K562 (cell line): ENCODE measurements at regions not wholly inside any gene's neighbourhood (a gene's known extent, or its start where the extent isn't known, plus 50 kb on each side); places are given as distances from the start of the nearest gene placed in this dataset.

Source experiments
- ATAC-seq: fragments of 200-7000 bp; cut with Tn5 transposase; 3 replicates; pipeline ENCODE4 v1.9.1; 2020; ENCODE audit warnings: moderate library complexity
- BruUV-seq: library from RNA; stranded (reverse); fragments of 400-500 nt; replicated peaks from 2 replicates; lab custom pipeline; 2021; lab: Mats Ljungman, UMichigan
- CTCF ChIA-PET: fragments of 300-600 bp; formaldehyde crosslinking; extraction: SDS; loops from one replicate; lab custom pipeline; 2021; ENCODE audit warnings: low intra/inter-chr PET ratio; lab: Yijun Ruan, JAX
- POLR2A ChIA-PET: fragments of 300-600, 350-650 bp; sonication (Branson Sonifier 250); formaldehyde crosslinking; extraction: SDS; loops from one replicate; lab custom pipeline; 2021; ENCODE audit warnings: antibody characterized with exemption, inconsistent platforms; lab: Yijun Ruan, JAX
- DNase-seq, 4 experiments: peaks; one replicate each; pipeline versions ENCODE4 v3.0.0 to v3.0.0-alpha.2; 2011 to 2018; ENCODE audit warnings: low spot score in 3 of 4, mixed read lengths in 3 of 4; ENCODE audit errors: extremely low read depth in 1 of 4
- FAIRE-seq: peaks from 2 replicates; lab custom pipeline; 2011; peaks lifted over from hg19 to GRCh38; lab: Jason Lieb, UNC
- H2AFZ ChIP-seq: 2 replicates; pipeline ENCODE4 v1.6.0; 2011; ENCODE audit warnings: low read depth, low read length, control low read depth, inconsistent platforms
- H3K27ac ChIP-seq: fragments of 200-600 bp; 3 replicates; pipeline ENCODE4 v1.8.0; 2011; ENCODE audit warnings: low read depth, mild to moderate bottlenecking, control low read depth, inconsistent platforms, low read length, moderate library complexity, mixed read lengths; ENCODE audit errors: extremely low read depth
- H3K27me3 ChIP-seq, 2 experiments: fragments of 300-600 bp in 1 of 2; 2 replicates in 1 of 2; 3 replicates in 1 of 2; pipeline versions ENCODE4 v1.6.0 to v1.8.0; 2011; ENCODE audit warnings: inconsistent platforms in 2 of 2, low read length in 2 of 2, mild to moderate bottlenecking in 1 of 2, mixed read lengths in 1 of 2, moderate library complexity in 1 of 2; ENCODE audit not compliant: control insufficient read depth in 2 of 2, insufficient read depth in 2 of 2
- H3K36me3 ChIP-seq: fragments of 300-600 bp; 3 replicates; pipeline ENCODE4 v1.8.0; 2011; ENCODE audit warnings: mild to moderate bottlenecking, low read length, inconsistent platforms; ENCODE audit not compliant: control insufficient read depth, insufficient read depth
- H3K4me1 ChIP-seq, 2 experiments: fragments of 200-600 bp in 1 of 2; replicated peaks in 1 of 2; 2 replicates in 1 of 2; 3 replicates in 1 of 2; pipeline versions ENCODE4 v1.5.1 to v1.8.0; 2011; ENCODE audit warnings: inconsistent platforms in 2 of 2, low read length in 2 of 2, mild to moderate bottlenecking in 1 of 2, mixed read lengths in 1 of 2, moderate library complexity in 1 of 2; ENCODE audit not compliant: control insufficient read depth in 2 of 2, insufficient read depth in 2 of 2
- H3K4me2 ChIP-seq: 2 replicates; pipeline ENCODE4 v1.6.1; 2011; ENCODE audit warnings: low read length, control low read depth, inconsistent platforms, mixed read lengths; ENCODE audit not compliant: insufficient read depth
- H3K4me3 ChIP-seq: fragments of 200-600 bp; sonication (generic), shearing (Covaris generic); 2 replicates; pipeline ENCODE4 v1.5.1; 2016; ENCODE audit warnings: control low read depth, inconsistent platforms
- H3K79me2 ChIP-seq: fragments of 200-600 bp; 3 replicates; pipeline ENCODE4 v1.8.0; 2011; ENCODE audit warnings: low read length, inconsistent platforms; ENCODE audit not compliant: control insufficient read depth, insufficient read depth
- H3K9ac ChIP-seq, 2 experiments: 2 replicates each; pipeline versions ENCODE4 v1.6.0 to v1.6.1; 2011; ENCODE audit warnings: low read depth in 2 of 2, low read length in 2 of 2, control low read depth in 1 of 2, inconsistent platforms in 1 of 2, mild to moderate bottlenecking in 1 of 2, mixed read lengths in 1 of 2; ENCODE audit not compliant: insufficient read depth in 1 of 2
- H3K9me1 ChIP-seq: one replicate; pipeline ENCODE4 v1.6.0; 2011; ENCODE audit warnings: inconsistent platforms, mild to moderate bottlenecking, low read length, moderate library complexity; ENCODE audit not compliant: control insufficient read depth, insufficient read depth
- H3K9me3 ChIP-seq: replicated peaks from 2 replicates; pipeline ENCODE4 v1.5.1; 2011; ENCODE audit warnings: low read depth, low read length, inconsistent platforms; ENCODE audit not compliant: control insufficient read depth, insufficient read depth
- H4K20me1 ChIP-seq: replicated peaks from 2 replicates; pipeline ENCODE4 v1.6.1; 2011; ENCODE audit warnings: low read length, inconsistent platforms, mixed read lengths; ENCODE audit not compliant: control insufficient read depth, insufficient read depth
- MCM5 ChIP-seq: fragments of 450-650 bp; IDR thresholded peaks from 2 replicates; pipeline ENCODE4 v1.6.1; 2016; ENCODE audit warnings: low read depth
- MCM7 ChIP-seq, 2 experiments: fragments of 450-650 bp; IDR thresholded peaks; 2 replicates each; pipeline ENCODE4 v1.6.1; 2016 to 2018
- OTX1 ChIP-seq: fragments of 450-650 bp; formaldehyde crosslinking; IDR thresholded peaks from 2 replicates; pipeline ENCODE4 v1.4.0; 2022; ENCODE audit warnings: mild to moderate bottlenecking
- RBM14 ChIP-seq: fragments of 200-400 bp; formaldehyde crosslinking; IDR thresholded peaks from 2 replicates; pipeline ENCODE4 v1.6.1; 2018; ENCODE audit warnings: low read depth, mild to moderate bottlenecking, low read length, moderate library complexity, borderline replicate concordance; ENCODE audit not compliant: insufficient read depth
- U2AF2 ChIP-seq: fragments of 200-400 bp; formaldehyde crosslinking; optimal IDR thresholded peaks from 2 replicates; pipeline ENCODE3; 2017; ENCODE audit warnings: low read depth, mild to moderate bottlenecking, low read length
- ZBTB7A ChIP-seq: IDR thresholded peaks from 2 replicates; pipeline ENCODE4 v1.6.1; 2011; ENCODE audit warnings: low read depth, mild to moderate bottlenecking, low read length, moderate library complexity, borderline replicate concordance; ENCODE audit not compliant: control insufficient read depth
- ZNF124 ChIP-seq: sonication (generic); formaldehyde crosslinking; IDR thresholded peaks from 2 replicates; pipeline ENCODE4 v1.8.1; 2022; ENCODE audit warnings: missing genetic modification reagents
- ZNF584 ChIP-seq: fragments of 200-800 bp; sonication (Bioruptor generic); IDR thresholded peaks from 2 replicates; pipeline ENCODE4 v1.6.1; 2016; ENCODE audit warnings: low read depth, mild to moderate bottlenecking, missing genetic modification characterization, missing compliant biosample characterization
- WGBS: fragments of 100-300 bp; shearing (Covaris generic); methylation state at CpG from one replicate; pipeline ENCODE4 v1.1.6; 2016; ENCODE audit warnings: low coverage, mixed read lengths; ENCODE audit not compliant: insufficient coverage; ENCODE audit errors: missing lambda C conversion rate; 5-methylcytosine and 5-hydroxymethylcytosine counted together
- in situ Hi-C: fragments of 300-500 bp; cut with MboI; formaldehyde crosslinking; loops from 4 replicates; pipeline ENCODE4 v1.15.0; 2018; ENCODE audit warnings: inconsistent platforms, mixed read lengths
- intact Hi-C: fragments of 100-400 bp; cut with micrococcal nuclease; formaldehyde crosslinking; loops from 2 replicates; pipeline ENCODE4 v1.14.2; 2022
- TF ChIP-seq, protein P1 (sequence below), 2 experiments: fragments of 450-650 bp; formaldehyde crosslinking in 1 of 2; IDR thresholded peaks; 2 replicates each; pipeline versions ENCODE4 v1.4.0 to v1.6.1; 2014 to 2020; ENCODE audit warnings: mild to moderate bottlenecking in 2 of 2, borderline replicate concordance in 1 of 2, low read depth in 1 of 2
- TF ChIP-seq, protein P2 (sequence below): fragments of 450-650 bp; IDR thresholded peaks from 2 replicates; pipeline ENCODE4 v1.6.1; 2018; ENCODE audit warnings: mild to moderate bottlenecking, low read depth; ENCODE audit not compliant: partially characterized antibody

DNA sequence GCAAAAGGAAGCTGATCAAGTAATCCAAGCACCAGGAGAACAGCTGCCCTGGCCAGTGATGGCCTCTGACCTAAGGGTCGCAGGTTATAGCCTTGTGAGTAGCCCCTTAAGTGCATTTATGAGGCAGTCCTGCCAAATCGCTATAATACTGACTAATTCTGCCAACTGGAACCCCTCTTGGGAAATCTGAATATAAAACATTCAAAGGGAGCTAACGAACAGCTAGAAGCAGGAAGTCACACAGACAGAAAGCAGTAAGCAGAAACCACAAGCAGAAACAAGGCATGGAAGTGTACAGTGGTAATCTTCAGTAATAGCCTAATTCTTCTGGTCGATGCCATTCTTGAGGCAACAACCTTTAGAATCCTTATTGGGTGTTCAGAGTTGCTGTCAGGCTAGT lies 521.3 kb downstream of the METTL4 start:
- Histone ChIP-seq H3K4me2 (no peak overlapping the region), H3K27me3 (no peaks in the 10 kb centered on the region), H3K9me3 (no peaks in the 10 kb centered on the region), H3K36me3 (no peaks in the 10 kb centered on the region), H3K9me1 (no peaks in the 10 kb centered on the region), H3K4me1 (no peaks in the 10 kb centered on the region), H2AFZ (no peak overlapping the region), H4K20me1 (no peaks in the 10 kb centered on the region), H3K79me2 (no peaks in the 10 kb centered on the region), H3K9ac (no peak overlapping the region), H3K27ac (no peak overlapping the region), H3K4me3 (no peak overlapping the region)
- no TSS peak for BruUV-seq
- CTCF ChIA-PET, result interaction anchor here (0.6 kb wide), 1 partner anchor 18 kb away, joined by 7 read pairs; no protein-coding TSS in a partner anchor
- in situ Hi-C loops, result no loop called here
- intact Hi-C loops, result no loop called here
- FAIRE-seq (no peak), ATAC-seq (no peak), DNase-seq (no peak)
- POLR2A ChIA-PET, result interaction anchor here (0.6 kb wide), 2 partner anchors 10 to 62 kb away, joined by 3 read pairs; no protein-coding TSS in a partner anchor
- WGBS, result 0% methylated on average over 4 of the region's 4 CpGs
- TF ChIP-seq ZNF584 (CRISPR knock-in tag) (no peak), RBM14 (no peak), MCM5 (no peak), U2AF2 (no peak), ZBTB7A (no peak), MCM7 (IDR thresholded peaks at IDR 0.05) (no peak), OTX1 (CRISPR knock-in tag) (no peak), ZNF124 (CRISPR knock-in tag) (no peak)
- TF ChIP-seq, protein P1, sequence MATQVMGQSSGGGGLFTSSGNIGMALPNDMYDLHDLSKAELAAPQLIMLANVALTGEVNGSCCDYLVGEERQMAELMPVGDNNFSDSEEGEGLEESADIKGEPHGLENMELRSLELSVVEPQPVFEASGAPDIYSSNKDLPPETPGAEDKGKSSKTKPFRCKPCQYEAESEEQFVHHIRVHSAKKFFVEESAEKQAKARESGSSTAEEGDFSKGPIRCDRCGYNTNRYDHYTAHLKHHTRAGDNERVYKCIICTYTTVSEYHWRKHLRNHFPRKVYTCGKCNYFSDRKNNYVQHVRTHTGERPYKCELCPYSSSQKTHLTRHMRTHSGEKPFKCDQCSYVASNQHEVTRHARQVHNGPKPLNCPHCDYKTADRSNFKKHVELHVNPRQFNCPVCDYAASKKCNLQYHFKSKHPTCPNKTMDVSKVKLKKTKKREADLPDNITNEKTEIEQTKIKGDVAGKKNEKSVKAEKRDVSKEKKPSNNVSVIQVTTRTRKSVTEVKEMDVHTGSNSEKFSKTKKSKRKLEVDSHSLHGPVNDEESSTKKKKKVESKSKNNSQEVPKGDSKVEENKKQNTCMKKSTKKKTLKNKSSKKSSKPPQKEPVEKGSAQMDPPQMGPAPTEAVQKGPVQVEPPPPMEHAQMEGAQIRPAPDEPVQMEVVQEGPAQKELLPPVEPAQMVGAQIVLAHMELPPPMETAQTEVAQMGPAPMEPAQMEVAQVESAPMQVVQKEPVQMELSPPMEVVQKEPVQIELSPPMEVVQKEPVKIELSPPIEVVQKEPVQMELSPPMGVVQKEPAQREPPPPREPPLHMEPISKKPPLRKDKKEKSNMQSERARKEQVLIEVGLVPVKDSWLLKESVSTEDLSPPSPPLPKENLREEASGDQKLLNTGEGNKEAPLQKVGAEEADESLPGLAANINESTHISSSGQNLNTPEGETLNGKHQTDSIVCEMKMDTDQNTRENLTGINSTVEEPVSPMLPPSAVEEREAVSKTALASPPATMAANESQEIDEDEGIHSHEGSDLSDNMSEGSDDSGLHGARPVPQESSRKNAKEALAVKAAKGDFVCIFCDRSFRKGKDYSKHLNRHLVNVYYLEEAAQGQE (IDR thresholded peaks at IDR 0.05; ENCODE audit: borderline replicate concordance), result no peak
- TF ChIP-seq, protein P1 (CRISPR knock-in tag; IDR thresholded peaks at IDR 0.05; ENCODE audit: low read depth), result no peak
- TF ChIP-seq, protein P2, sequence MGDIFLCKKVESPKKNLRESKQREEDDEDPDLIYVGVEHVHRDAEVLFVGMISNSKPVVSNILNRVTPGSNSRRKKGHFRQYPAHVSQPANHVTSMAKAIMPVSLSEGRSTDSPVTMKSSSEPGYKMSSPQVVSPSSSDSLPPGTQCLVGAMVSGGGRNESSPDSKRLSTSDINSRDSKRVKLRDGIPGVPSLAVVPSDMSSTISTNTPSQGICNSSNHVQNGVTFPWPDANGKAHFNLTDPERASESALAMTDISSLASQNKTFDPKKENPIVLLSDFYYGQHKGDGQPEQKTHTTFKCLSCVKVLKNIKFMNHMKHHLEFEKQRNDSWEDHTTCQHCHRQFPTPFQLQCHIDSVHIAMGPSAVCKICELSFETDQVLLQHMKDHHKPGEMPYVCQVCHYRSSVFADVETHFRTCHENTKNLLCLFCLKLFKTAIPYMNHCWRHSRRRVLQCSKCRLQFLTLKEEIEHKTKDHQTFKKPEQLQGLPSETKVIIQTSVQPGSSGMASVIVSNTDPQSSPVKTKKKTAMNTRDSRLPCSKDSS, result no peak
